ENCODE measurements at regions not wholly inside any gene's neighbourhood (a gene's known extent, or its start where the extent isn't known, plus 50 kb on each side); places are given as distances from the start of the nearest gene placed in this dataset.

GRCh38 chr6:166004471-166004870, 163.2 kb downstream of the TBXT start:
- TF ChIP-seq, protein P1, sequence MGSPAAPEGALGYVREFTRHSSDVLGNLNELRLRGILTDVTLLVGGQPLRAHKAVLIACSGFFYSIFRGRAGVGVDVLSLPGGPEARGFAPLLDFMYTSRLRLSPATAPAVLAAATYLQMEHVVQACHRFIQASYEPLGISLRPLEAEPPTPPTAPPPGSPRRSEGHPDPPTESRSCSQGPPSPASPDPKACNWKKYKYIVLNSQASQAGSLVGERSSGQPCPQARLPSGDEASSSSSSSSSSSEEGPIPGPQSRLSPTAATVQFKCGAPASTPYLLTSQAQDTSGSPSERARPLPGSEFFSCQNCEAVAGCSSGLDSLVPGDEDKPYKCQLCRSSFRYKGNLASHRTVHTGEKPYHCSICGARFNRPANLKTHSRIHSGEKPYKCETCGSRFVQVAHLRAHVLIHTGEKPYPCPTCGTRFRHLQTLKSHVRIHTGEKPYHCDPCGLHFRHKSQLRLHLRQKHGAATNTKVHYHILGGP (tag by site-specific recombination; IDR thresholded peaks at IDR 0.05), result no peak
- TF ChIP-seq ZNF280C (tag by site-specific recombination; IDR thresholded peaks at IDR 0.05), result no peak
- TF ChIP-seq, protein P2, sequence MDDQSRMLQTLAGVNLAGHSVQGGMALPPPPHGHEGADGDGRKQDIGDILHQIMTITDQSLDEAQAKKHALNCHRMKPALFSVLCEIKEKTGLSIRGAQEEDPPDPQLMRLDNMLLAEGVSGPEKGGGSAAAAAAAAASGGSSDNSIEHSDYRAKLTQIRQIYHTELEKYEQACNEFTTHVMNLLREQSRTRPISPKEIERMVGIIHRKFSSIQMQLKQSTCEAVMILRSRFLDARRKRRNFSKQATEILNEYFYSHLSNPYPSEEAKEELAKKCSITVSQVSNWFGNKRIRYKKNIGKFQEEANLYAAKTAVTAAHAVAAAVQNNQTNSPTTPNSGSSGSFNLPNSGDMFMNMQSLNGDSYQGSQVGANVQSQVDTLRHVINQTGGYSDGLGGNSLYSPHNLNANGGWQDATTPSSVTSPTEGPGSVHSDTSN (CRISPR knock-in tag; IDR thresholded peaks at IDR 0.05), result no peak
- TF ChIP-seq ZNF335 (tag by site-specific recombination; conservative IDR thresholded peaks at IDR 0.05), result no peak

All from HEK293 (cell line).